HL-60 (cell line): ENCODE measurements at regions not wholly inside any gene's neighbourhood (a gene's known extent, or its start where the extent isn't known, plus 50 kb on each side); places are given as distances from the start of the nearest gene placed in this dataset.

ENCODE experiments used
- CTCF ChIP-seq: IDR thresholded peaks from one replicate; pipeline ENCODE4 v1.5.1; 2011; ENCODE audit warnings: low read length, control low read depth, inconsistent platforms; ENCODE audit not compliant: insufficient read depth
- REST ChIP-seq: IDR thresholded peaks from 2 replicates; pipeline ENCODE4 v1.6.1; 2012; ENCODE audit warnings: low read depth; ENCODE audit not compliant: insufficient replicate concordance

GRCh38 chr20:63074631-63075030 is 67.9 kb upstream of the BHLHE23 start:
- TF ChIP-seq CTCF: no peak
- TF ChIP-seq REST: no peak
